OCI-LY7 (cell line): ENCODE measurements at regions not wholly inside any gene's neighbourhood (a gene's known extent, or its start where the extent isn't known, plus 50 kb on each side); places are given as distances from the start of the nearest gene placed in this dataset.

Experiments
- BruUV-seq: library from RNA; stranded (reverse); fragments of 400-500 nt; replicated peaks from 2 replicates; lab custom pipeline; 2021; lab: Mats Ljungman, UMichigan
- CTCF ChIA-PET: fragments of 300-600 bp; sonication (Branson Sonifier 250); formaldehyde crosslinking; loops from one replicate; lab custom pipeline; 2022; ENCODE audit warnings: antibody characterized with exemption; ENCODE audit not compliant: unreplicated experiment; lab: Charles Lee
- POLR2A ChIA-PET: fragments of 300-600 bp; sonication (Branson Sonifier 250); formaldehyde crosslinking; loops from one replicate; lab custom pipeline; 2022; ENCODE audit warnings: antibody characterized with exemption; lab: Charles Lee
- DNase-seq: peaks from one replicate; pipeline ENCODE4 v3.0.0-alpha.2; 2015; ENCODE audit warnings: low spot score
- H2AFZ ChIP-seq: fragments of 200-600 bp; sonication (generic), shearing (Covaris generic); 2 replicates; pipeline ENCODE4 v1.6.1; 2014; ENCODE audit warnings: mild to moderate bottlenecking, antibody characterized with exemption, low read length, moderate library complexity
- H3K27ac ChIP-seq: fragments of 200-600 bp; sonication (generic); 2 replicates; pipeline ENCODE4 v1.5.1; 2014; ENCODE audit warnings: mixed run types, low read depth, mild to moderate bottlenecking, moderate library complexity, low read length, inconsistent platforms; ENCODE audit not compliant: poor library complexity, severe bottlenecking
- H3K36me3 ChIP-seq: fragments of 200-600 bp; sonication (generic); 2 replicates; pipeline ENCODE4 v1.6.1; 2014; ENCODE audit warnings: mild to moderate bottlenecking, antibody characterized with exemption, low read length, moderate library complexity, mixed read lengths; ENCODE audit not compliant: insufficient read depth
- H3K4me1 ChIP-seq: fragments of 200-600 bp; sonication (generic); 2 replicates; pipeline ENCODE4 v1.5.1; 2014; ENCODE audit warnings: mild to moderate bottlenecking, low read length; ENCODE audit not compliant: insufficient read depth, poor library complexity, severe bottlenecking
- H3K4me2 ChIP-seq: fragments of 200-600 bp; sonication (generic); 2 replicates; pipeline ENCODE4 v1.6.1; 2014; ENCODE audit warnings: mild to moderate bottlenecking, low read length
- H3K4me3 ChIP-seq: fragments of 200-600 bp; sonication (generic); 2 replicates; pipeline ENCODE4 v1.5.1; 2014; ENCODE audit warnings: mild to moderate bottlenecking, low read depth, low read length; ENCODE audit not compliant: poor library complexity, severe bottlenecking
- H3K79me2 ChIP-seq: fragments of 200-600 bp; sonication (generic); 2 replicates; pipeline ENCODE4 v1.6.1; 2016; ENCODE audit warnings: low read depth, mild to moderate bottlenecking, low read length, moderate library complexity, mixed read lengths; ENCODE audit not compliant: insufficient read depth
- H3K9me2 ChIP-seq: fragments of 200-600 bp; sonication (generic); 2 replicates; pipeline ENCODE4 v1.6.1; 2016; ENCODE audit warnings: mild to moderate bottlenecking, low read length, mixed read lengths; ENCODE audit not compliant: insufficient read depth
- H3K9me3 ChIP-seq: fragments of 200-600 bp; sonication (generic); 2 replicates; pipeline ENCODE4 v1.6.1; 2014; ENCODE audit warnings: mild to moderate bottlenecking, mixed run types, low read length, mixed read lengths
- H4K20me1 ChIP-seq: fragments of 200-600 bp; sonication (generic); 2 replicates; pipeline ENCODE4 v1.6.1; 2014; ENCODE audit warnings: mild to moderate bottlenecking, antibody characterized with exemption, low read length, moderate library complexity, mixed read lengths; ENCODE audit not compliant: insufficient read depth
- CTCF ChIP-seq: fragments of 200-600 bp; sonication (generic); conservative IDR thresholded peaks from 2 replicates; pipeline ENCODE4 v1.5.1; 2014; ENCODE audit warnings: mild to moderate bottlenecking, antibody characterized with exemption, low read length, moderate library complexity, mixed read lengths
- EZH2phosphoT487 ChIP-seq: fragments of 200-600 bp; sonication (generic); IDR thresholded peaks from 2 replicates; pipeline ENCODE4 v1.6.1; 2018; ENCODE audit warnings: low read depth, borderline replicate concordance, mild to moderate bottlenecking, mixed run types, antibody characterized with exemption, low read length, moderate library complexity, mixed read lengths
- intact Hi-C: fragments of 100-400 bp; cut with micrococcal nuclease; formaldehyde crosslinking; loops from one replicate; pipeline ENCODE4 v1.10.0; 2022; ENCODE audit not compliant: unreplicated experiment

- ChIA-PET POLR2A (interaction anchor here (0.5 kb wide), 1 partner anchor 56 kb away, joined by 4 read pairs; no protein-coding TSS in a partner anchor), CTCF (no interaction called here)
These were observed 66.3 kb upstream of the GPR45 start for GRCh38 chr2:105175231-105175630.

GRCh38 chr2:105176429-105176828 lies 65.1 kb upstream of the GPR45 start:
- Histone ChIP-seq H3K4me2 (no peak overlapping the region), H2AFZ (no peak overlapping the region), H3K79me2 (no peaks in the 10 kb centered on the region), H3K4me3 (no peak overlapping the region), H4K20me1 (no peaks in the 10 kb centered on the region), H3K36me3 (no peaks in the 10 kb centered on the region), H3K9me3 (no peaks in the 10 kb centered on the region), H3K9me2 (no peaks in the 10 kb centered on the region), H3K4me1 (no peaks in the 10 kb centered on the region), H3K27ac (no peak overlapping the region)
- intact Hi-C loops, result no loop called here
- ChIA-PET POLR2A (no interaction called here), CTCF (no interaction called here)
- no peak for DNase-seq
- TF ChIP-seq EZH2phosphoT487, result no peak
- TF ChIP-seq CTCF, result no peak
- no TSS peak for BruUV-seq

More at GRCh38 chr2:105175231-105175630, 66.3 kb upstream of the GPR45 start:
- no peak for DNase-seq
- H3K4me2 ChIP-seq, result no peak overlapping the region
- no peaks in the 10 kb centered on the region for H3K9me2 ChIP-seq
- H3K36me3 ChIP-seq, result no peaks in the 10 kb centered on the region
- no TSS peak for BruUV-seq
- no peaks in the 10 kb centered on the region for H3K79me2 ChIP-seq
- H4K20me1 ChIP-seq, result no peaks in the 10 kb centered on the region
- H3K4me1 ChIP-seq, result no peaks in the 10 kb centered on the region
- H3K4me3 ChIP-seq, result no peak overlapping the region
- no peak overlapping the region for H3K27ac ChIP-seq
- intact Hi-C loops, result no loop called here
- no peaks in the 10 kb centered on the region for H3K9me3 ChIP-seq
- no peak overlapping the region for H2AFZ ChIP-seq
- no peak for TF ChIP-seq CTCF
- TF ChIP-seq EZH2phosphoT487, result no peak

DNA sequence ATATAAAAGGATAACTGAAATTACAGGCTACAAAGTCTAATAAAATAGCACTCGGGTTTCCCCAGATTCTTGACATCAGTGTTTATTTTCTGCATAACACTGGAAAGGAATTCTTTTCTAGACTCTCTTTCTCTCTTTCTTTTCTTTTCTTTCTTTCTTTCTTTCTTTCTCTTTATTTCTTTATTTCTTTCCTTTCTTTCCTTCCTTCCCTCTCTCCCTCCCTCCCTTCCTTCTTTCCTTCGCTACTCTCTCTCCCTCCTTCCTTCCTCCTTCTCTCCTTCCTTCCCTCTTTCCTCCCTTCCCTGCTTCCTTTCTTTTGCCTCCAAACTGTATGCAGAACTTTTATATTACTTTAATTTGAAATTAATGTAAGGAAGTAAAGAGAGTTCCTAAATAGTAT lies 64.5 kb upstream of the GPR45 start:
- Histone ChIP-seq H3K4me2 (no peak overlapping the region), H3K36me3 (no peaks in the 10 kb centered on the region), H3K9me2 (no peaks in the 10 kb centered on the region), H3K27ac (no peak overlapping the region), H3K9me3 (no peaks in the 10 kb centered on the region), H3K4me1 (no peaks in the 10 kb centered on the region), H3K79me2 (no peaks in the 10 kb centered on the region), H3K4me3 (no peak overlapping the region), H4K20me1 (no peaks in the 10 kb centered on the region), H2AFZ (no peak overlapping the region)
- ChIA-PET CTCF (no interaction called here), POLR2A (no interaction called here)
- no peak for DNase-seq
- TF ChIP-seq EZH2phosphoT487 (no peak), CTCF (no peak)
- intact Hi-C loops, result no loop called here
- no TSS peak for BruUV-seq
